Neural cell (in vitro differentiated cells): ENCODE measurements at regions not wholly inside any gene's neighbourhood (a gene's known extent, or its start where the extent isn't known, plus 50 kb on each side); places are given as distances from the start of the nearest gene placed in this dataset.

Source experiments
- H2AFZ ChIP-seq: fragments of 200-600, 300-800 bp; sonication (generic), shearing (Covaris generic); 2 replicates; pipeline ENCODE4 v1.6.0; 2014; ENCODE audit warnings: low read depth, mild to moderate bottlenecking, antibody characterized with exemption, low read length, moderate library complexity
- H3F3A ChIP-seq: fragments of 200-600 bp; shearing (Covaris generic); 2 replicates; pipeline ENCODE4 v1.6.1; 2016; ENCODE audit warnings: mild to moderate bottlenecking, moderate library complexity, mixed read lengths, antibody characterized with exemption, low read length; ENCODE audit not compliant: insufficient read depth, poor library complexity, severe bottlenecking
- H3K27ac ChIP-seq: fragments of 200-600, 300-800 bp; sonication (generic), shearing (Covaris generic); 2 replicates; pipeline ENCODE4 v1.5.1; 2014; ENCODE audit warnings: mild to moderate bottlenecking, low read length, moderate library complexity
- H3K27me3 ChIP-seq: fragments of 300-800, 200-600 bp; sonication (generic), shearing (Covaris generic); 2 replicates; pipeline ENCODE4 v1.6.0; 2014; ENCODE audit warnings: mild to moderate bottlenecking, low read depth, low read length, moderate library complexity; ENCODE audit not compliant: insufficient read depth
- H3K36me3 ChIP-seq: fragments of 300-800, 200-600 bp; sonication (generic), shearing (Covaris generic); 2 replicates; pipeline ENCODE4 v1.5.1; 2014; ENCODE audit warnings: mild to moderate bottlenecking, antibody characterized with exemption, low read length, moderate library complexity; ENCODE audit not compliant: insufficient read depth
- H3K4me2 ChIP-seq: fragments of 300-800, 200-600 bp; sonication (generic), shearing (Covaris generic); 2 replicates; pipeline ENCODE4 v1.6.0; 2014; ENCODE audit warnings: mild to moderate bottlenecking, low read length
- H3K4me3 ChIP-seq: fragments of 300-800, 200-600 bp; sonication (generic), shearing (Covaris generic); 2 replicates; pipeline ENCODE4 v1.5.1; 2014; ENCODE audit warnings: mild to moderate bottlenecking, low read length, moderate library complexity
- H3K79me2 ChIP-seq: fragments of 200-600 bp; shearing (Covaris generic); replicated peaks from 2 replicates; pipeline ENCODE4 v1.6.0; 2014; ENCODE audit warnings: mild to moderate bottlenecking, low read length, moderate library complexity; ENCODE audit not compliant: insufficient read depth
- H3K9ac ChIP-seq: fragments of 300-800, 200-600 bp; sonication (generic), shearing (Covaris generic); 2 replicates; pipeline ENCODE4 v1.6.1; 2016; ENCODE audit warnings: mild to moderate bottlenecking, low read length, mixed read lengths
- H3K9me2 ChIP-seq: fragments of 200-600 bp; shearing (Covaris generic); 2 replicates; pipeline ENCODE4 v1.6.1; 2016; ENCODE audit warnings: mild to moderate bottlenecking, low read length, mixed read lengths; ENCODE audit not compliant: insufficient read depth
- H3K9me3 ChIP-seq: fragments of 200-600, 300-800 bp; sonication (generic), shearing (Covaris generic); 2 replicates; pipeline ENCODE4 v1.6.1; 2016; ENCODE audit warnings: mild to moderate bottlenecking, mixed run types, low read length, moderate library complexity, mixed read lengths
- H4K20me1 ChIP-seq: fragments of 200-600 bp; shearing (Covaris generic); 2 replicates; pipeline ENCODE4 v1.6.1; 2016; ENCODE audit warnings: mild to moderate bottlenecking, mixed run types; ENCODE audit not compliant: insufficient read depth
- EP300 ChIP-seq: fragments of 450-650 bp; conservative IDR thresholded peaks from 2 replicates; pipeline ENCODE4 v1.6.1; 2014; ENCODE audit warnings: antibody characterized with exemption, mild to moderate bottlenecking, moderate library complexity; ENCODE audit not compliant: poor library complexity, severe bottlenecking
- EZH2 ChIP-seq: fragments of 200-600, 300-800 bp; shearing (Covaris generic), sonication (generic); IDR thresholded peaks from 2 replicates; pipeline ENCODE4 v1.6.1; 2014; ENCODE audit warnings: antibody characterized with exemption, low read length, borderline replicate concordance, mild to moderate bottlenecking; ENCODE audit not compliant: insufficient read depth, poor library complexity, severe bottlenecking
- MXI1 ChIP-seq: fragments of 450-650 bp; conservative IDR thresholded peaks from 2 replicates; pipeline ENCODE4 v1.6.1; 2014; ENCODE audit warnings: antibody characterized with exemption, mild to moderate bottlenecking; ENCODE audit not compliant: poor library complexity, severe bottlenecking
- POLR2AphosphoS5 ChIP-seq: IDR thresholded peaks from 2 replicates; pipeline ENCODE4 v1.6.1; 2012
- RAD21 ChIP-seq: fragments of 450-650 bp; conservative IDR thresholded peaks from 2 replicates; pipeline ENCODE4 v1.6.1; 2014; ENCODE audit warnings: antibody characterized with exemption, mild to moderate bottlenecking, moderate library complexity
- SMC3 ChIP-seq: fragments of 450-650 bp; conservative IDR thresholded peaks from 2 replicates; pipeline ENCODE4 v1.6.1; 2014; ENCODE audit warnings: antibody characterized with exemption, mild to moderate bottlenecking, moderate library complexity; ENCODE audit not compliant: poor library complexity
- TAF1 ChIP-seq: IDR thresholded peaks from 2 replicates; pipeline ENCODE4 v1.6.1; 2012; ENCODE audit warnings: low read depth
- TF ChIP-seq, protein P1 (sequence below): fragments of 450-650 bp; IDR thresholded peaks from 2 replicates; pipeline ENCODE4 v1.5.1; 2014; ENCODE audit warnings: antibody characterized with exemption, mild to moderate bottlenecking, moderate library complexity; ENCODE audit not compliant: poor library complexity, severe bottlenecking
- TF ChIP-seq, protein P2 (sequence below): IDR thresholded peaks from 2 replicates; pipeline ENCODE4 v1.6.1; 2012; ENCODE audit warnings: borderline replicate concordance

DNA sequence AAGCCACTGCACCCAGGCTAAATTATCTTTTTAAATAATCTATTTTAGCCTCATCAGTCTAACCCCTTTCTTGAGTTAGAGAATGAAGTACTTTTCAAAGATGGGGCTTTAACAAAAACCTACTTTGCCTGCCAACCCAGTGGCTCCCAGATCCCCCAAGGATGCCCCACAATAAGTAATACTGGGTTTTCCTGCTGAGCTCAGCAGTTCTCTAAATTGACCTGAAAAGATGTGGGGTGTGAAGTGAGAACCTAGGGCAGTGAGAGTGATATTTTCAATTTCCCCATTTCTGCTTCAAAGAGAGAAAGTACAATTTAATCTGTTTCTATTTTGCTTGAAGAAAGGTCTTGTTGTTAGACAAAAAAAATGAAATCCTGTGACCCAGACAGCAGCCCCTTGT is 318.5 kb upstream of the UMPS start:
- H3K36me3 ChIP-seq, result peaks cover 13% of the 10 kb centered on the region
- H3K79me2 ChIP-seq, result no peaks in the 10 kb centered on the region
- no peak overlapping the region for H3K27ac ChIP-seq
- H3K27me3 ChIP-seq, result no peaks in the 10 kb centered on the region
- H4K20me1 ChIP-seq, result no peaks in the 10 kb centered on the region
- no peak overlapping the region for H3K4me2 ChIP-seq
- H3K9me2 ChIP-seq, result no peaks in the 10 kb centered on the region
- no peaks in the 10 kb centered on the region for H3K9me3 ChIP-seq
- no peak for TF ChIP-seq SMC3
- no peak for TF ChIP-seq RAD21
- no peak overlapping the region for H2AFZ ChIP-seq
- no peak overlapping the region for H3K9ac ChIP-seq
- H3F3A ChIP-seq, result no peaks in the 10 kb centered on the region
- H3K4me3 ChIP-seq, result no peak overlapping the region

- Histone ChIP-seq H4K20me1 (no peaks in the 10 kb centered on the region), H3K9ac (no peak overlapping the region), H3K9me2 (no peaks in the 10 kb centered on the region), H3K79me2 (no peaks in the 10 kb centered on the region), H3F3A (no peaks in the 10 kb centered on the region), H3K4me2 (no peak overlapping the region), H3K9me3 (no peaks in the 10 kb centered on the region), H2AFZ (no peak overlapping the region), H3K27ac (no peak overlapping the region), H3K36me3 (peaks cover 13% of the 10 kb centered on the region), H3K4me3 (no peak overlapping the region), H3K27me3 (no peaks in the 10 kb centered on the region)
- no peak for TF ChIP-seq RAD21
- TF ChIP-seq, protein P1, sequence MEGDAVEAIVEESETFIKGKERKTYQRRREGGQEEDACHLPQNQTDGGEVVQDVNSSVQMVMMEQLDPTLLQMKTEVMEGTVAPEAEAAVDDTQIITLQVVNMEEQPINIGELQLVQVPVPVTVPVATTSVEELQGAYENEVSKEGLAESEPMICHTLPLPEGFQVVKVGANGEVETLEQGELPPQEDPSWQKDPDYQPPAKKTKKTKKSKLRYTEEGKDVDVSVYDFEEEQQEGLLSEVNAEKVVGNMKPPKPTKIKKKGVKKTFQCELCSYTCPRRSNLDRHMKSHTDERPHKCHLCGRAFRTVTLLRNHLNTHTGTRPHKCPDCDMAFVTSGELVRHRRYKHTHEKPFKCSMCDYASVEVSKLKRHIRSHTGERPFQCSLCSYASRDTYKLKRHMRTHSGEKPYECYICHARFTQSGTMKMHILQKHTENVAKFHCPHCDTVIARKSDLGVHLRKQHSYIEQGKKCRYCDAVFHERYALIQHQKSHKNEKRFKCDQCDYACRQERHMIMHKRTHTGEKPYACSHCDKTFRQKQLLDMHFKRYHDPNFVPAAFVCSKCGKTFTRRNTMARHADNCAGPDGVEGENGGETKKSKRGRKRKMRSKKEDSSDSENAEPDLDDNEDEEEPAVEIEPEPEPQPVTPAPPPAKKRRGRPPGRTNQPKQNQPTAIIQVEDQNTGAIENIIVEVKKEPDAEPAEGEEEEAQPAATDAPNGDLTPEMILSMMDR, result no peak
- TF ChIP-seq, protein P2, sequence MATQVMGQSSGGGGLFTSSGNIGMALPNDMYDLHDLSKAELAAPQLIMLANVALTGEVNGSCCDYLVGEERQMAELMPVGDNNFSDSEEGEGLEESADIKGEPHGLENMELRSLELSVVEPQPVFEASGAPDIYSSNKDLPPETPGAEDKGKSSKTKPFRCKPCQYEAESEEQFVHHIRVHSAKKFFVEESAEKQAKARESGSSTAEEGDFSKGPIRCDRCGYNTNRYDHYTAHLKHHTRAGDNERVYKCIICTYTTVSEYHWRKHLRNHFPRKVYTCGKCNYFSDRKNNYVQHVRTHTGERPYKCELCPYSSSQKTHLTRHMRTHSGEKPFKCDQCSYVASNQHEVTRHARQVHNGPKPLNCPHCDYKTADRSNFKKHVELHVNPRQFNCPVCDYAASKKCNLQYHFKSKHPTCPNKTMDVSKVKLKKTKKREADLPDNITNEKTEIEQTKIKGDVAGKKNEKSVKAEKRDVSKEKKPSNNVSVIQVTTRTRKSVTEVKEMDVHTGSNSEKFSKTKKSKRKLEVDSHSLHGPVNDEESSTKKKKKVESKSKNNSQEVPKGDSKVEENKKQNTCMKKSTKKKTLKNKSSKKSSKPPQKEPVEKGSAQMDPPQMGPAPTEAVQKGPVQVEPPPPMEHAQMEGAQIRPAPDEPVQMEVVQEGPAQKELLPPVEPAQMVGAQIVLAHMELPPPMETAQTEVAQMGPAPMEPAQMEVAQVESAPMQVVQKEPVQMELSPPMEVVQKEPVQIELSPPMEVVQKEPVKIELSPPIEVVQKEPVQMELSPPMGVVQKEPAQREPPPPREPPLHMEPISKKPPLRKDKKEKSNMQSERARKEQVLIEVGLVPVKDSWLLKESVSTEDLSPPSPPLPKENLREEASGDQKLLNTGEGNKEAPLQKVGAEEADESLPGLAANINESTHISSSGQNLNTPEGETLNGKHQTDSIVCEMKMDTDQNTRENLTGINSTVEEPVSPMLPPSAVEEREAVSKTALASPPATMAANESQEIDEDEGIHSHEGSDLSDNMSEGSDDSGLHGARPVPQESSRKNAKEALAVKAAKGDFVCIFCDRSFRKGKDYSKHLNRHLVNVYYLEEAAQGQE, result no peak
- no peak for TF ChIP-seq TAF1
- TF ChIP-seq EZH2, result no peak
- no peak for TF ChIP-seq SMC3
- TF ChIP-seq POLR2AphosphoS5, result no peak
- no peak for TF ChIP-seq EP300
- TF ChIP-seq MXI1, result no peak
Measured at GRCh38 chr3:124412644-124413043, 317.6 kb upstream of the UMPS start.

DNA sequence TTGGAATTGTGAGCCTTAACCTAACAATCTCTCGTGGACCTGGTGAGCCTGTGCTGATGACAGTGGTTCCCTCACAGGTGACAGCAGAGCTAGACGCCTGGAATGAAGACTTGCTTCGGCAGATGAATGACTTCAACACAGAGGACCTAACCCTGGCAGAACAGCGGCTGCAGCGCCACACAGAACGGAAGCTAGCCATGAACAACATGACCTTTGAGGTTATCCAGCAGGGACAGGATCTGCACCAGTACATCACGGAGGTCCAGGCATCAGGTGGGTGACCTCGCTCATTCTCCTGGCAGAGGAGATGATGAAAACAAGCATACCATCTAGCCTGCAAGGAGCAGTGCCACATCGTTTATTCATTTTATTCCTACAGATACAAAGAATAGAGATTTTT is 316.9 kb upstream of the UMPS start:
- Histone ChIP-seq H3F3A (no peaks in the 10 kb centered on the region), H3K27ac (no peak overlapping the region), H3K9me2 (no peaks in the 10 kb centered on the region), H3K4me2 (no peak overlapping the region), H4K20me1 (no peaks in the 10 kb centered on the region), H3K36me3 (peaks cover 10% of the 10 kb centered on the region), H3K4me3 (no peak overlapping the region), H3K27me3 (no peaks in the 10 kb centered on the region), H3K9me3 (no peaks in the 10 kb centered on the region), H2AFZ (no peak overlapping the region), H3K9ac (no peak overlapping the region), H3K79me2 (no peaks in the 10 kb centered on the region)
- TF ChIP-seq, protein P2, result no peak
- TF ChIP-seq EP300 (no peak), TAF1 (no peak), EZH2 (no peak), MXI1 (no peak), SMC3 (no peak), RAD21 (no peak), POLR2AphosphoS5 (no peak)
- TF ChIP-seq, protein P1, result no peak
